ENCODE measurements at regions not wholly inside any gene's neighbourhood (a gene's known extent, or its start where the extent isn't known, plus 50 kb on each side); places are given as distances from the start of the nearest gene placed in this dataset.

GRCh38 chr18:66795051-66795450 lies 191.2 kb upstream of the CDH19 start:
- TF ChIP-seq CTCF (IDR thresholded peaks at IDR 0.05; ENCODE audit: poor library complexity) (no peak), EZH2 (IDR thresholded peaks at IDR 0.05; ENCODE audit: borderline replicate concordance) (no peak)

All from hepatocyte (in vitro differentiated cells).